ENCODE measurements at regions not wholly inside any gene's neighbourhood (a gene's known extent, or its start where the extent isn't known, plus 50 kb on each side); places are given as distances from the start of the nearest gene placed in this dataset.

DNA sequence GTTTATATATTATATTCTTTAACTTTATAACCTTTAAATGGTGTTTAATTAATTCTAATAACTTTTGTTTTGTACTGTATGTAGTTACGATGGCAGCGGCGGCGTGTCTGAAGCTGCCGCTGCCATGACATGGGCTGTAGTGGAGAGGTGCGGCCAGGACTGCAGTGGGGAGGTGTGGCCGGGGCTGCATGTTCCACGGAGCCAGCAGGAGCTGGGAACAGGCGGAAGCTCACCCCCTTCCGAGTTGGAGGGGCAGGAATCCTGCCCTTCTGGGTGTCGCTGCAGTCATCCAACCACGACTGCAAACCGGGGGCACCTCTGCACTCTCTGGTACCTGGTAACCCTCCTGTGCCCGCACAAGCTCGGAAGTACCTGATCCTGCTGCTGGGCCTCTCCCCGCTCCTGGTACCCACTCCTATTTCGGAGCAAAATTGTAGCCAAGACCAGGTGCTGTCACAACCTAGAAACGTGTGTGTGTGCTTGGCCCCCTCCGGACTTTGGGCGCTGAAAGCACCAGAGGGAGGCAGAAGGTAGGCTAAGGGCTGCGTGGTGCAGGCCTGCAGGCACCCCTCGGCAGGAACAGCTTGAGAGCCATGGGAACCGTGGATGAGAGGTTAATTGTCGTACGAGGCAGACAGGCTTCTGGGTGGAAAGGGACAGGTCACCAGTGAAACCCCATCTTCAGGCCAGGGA is 1329.7 kb upstream of the SLC39A10 start:
- no peak for DNase-seq (ENCODE audit: low read depth)
- no peak overlapping the region for H3K4me3 ChIP-seq (ENCODE audit: low read depth, low read length)

DNA sequence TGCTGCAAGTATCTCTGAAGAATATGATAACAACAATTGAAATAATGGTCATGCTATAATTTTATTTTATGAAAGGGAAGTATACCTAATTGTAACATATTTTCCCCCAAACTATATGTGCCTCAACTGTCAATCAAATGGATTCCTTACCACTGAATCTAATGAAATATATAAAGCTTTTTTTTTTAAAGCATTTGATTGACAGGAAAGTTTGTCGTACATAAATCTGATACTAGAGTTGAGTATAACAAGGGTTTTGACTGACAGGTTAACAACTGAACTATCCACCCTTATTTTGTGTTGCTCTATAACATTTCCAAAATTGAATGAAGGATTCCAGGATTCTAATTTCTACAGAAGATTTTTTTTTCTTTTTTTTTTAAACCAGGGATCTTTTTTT is 1333.3 kb upstream of the SLC39A10 start:
- no peak for TF ChIP-seq CTCF (IDR thresholded peaks at IDR 0.05; ENCODE audit: insufficient read depth, low read length)
- no peak overlapping the region for H3K4me3 ChIP-seq (ENCODE audit: low read depth, low read length)
- no peak for DNase-seq (ENCODE audit: low read depth)

More for the DNA sequence above, 1329.7 kb upstream of the SLC39A10 start:
- no peak for TF ChIP-seq CTCF (IDR thresholded peaks at IDR 0.05; ENCODE audit: insufficient read depth, low read length)

GRCh38 chr2:194320520-194320919 is 1336.5 kb upstream of the SLC39A10 start:
- no peak overlapping the region for H3K4me3 ChIP-seq (ENCODE audit: low read depth, low read length)
- TF ChIP-seq CTCF (IDR thresholded peaks at IDR 0.05; ENCODE audit: insufficient read depth, low read length) = no peak
- DNase-seq (ENCODE audit: low read depth) = no peak

DNA sequence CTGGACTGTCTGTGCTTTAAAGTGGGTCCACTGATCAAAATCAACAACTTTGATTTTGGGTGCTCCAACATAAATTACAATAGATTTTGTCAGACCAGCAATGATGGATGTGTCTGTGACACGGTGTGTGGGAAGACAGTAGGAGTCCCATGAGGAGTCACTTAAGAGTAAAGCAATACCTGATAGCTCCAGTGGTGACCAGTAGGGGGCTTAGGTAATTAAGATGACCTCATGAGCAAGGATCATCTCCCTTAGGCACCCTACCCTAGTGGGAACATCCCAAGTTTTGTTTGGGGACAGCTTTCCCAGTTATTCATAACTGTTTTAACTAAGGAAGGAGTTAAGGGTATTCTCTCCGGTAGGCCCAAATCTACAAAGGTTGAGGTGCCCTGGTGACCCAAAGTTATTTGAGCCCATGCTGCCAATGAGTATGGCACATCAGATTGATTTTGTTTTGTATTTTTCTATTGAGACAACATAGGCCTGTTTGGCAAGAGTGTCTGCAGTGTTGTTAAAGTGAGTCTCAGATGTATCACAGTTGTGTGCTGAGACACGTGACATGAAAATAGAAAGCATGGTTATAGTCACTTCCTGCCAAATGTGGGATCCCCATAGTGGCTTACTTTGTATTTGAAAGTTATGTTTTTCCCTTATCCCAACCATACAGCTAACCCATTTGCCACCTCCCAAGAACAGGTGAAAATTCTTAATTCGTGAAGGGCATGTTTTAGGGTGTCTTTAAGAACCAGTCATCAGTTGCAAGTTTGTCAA is 1337.6 kb upstream of the SLC39A10 start:
- no peak for DNase-seq (ENCODE audit: low read depth)
- no peak for TF ChIP-seq CTCF (IDR thresholded peaks at IDR 0.05; ENCODE audit: insufficient read depth, low read length)
- H3K4me3 ChIP-seq (ENCODE audit: low read depth, low read length) = no peak overlapping the region

GRCh38 chr2:194314042-194314441 is 1343.0 kb upstream of the SLC39A10 start:
- no peak for DNase-seq (ENCODE audit: low read depth)
- TF ChIP-seq CTCF (IDR thresholded peaks at IDR 0.05; ENCODE audit: insufficient read depth, low read length) = no peak
- H3K4me3 ChIP-seq (ENCODE audit: low read depth, low read length) = no peak overlapping the region

DNA sequence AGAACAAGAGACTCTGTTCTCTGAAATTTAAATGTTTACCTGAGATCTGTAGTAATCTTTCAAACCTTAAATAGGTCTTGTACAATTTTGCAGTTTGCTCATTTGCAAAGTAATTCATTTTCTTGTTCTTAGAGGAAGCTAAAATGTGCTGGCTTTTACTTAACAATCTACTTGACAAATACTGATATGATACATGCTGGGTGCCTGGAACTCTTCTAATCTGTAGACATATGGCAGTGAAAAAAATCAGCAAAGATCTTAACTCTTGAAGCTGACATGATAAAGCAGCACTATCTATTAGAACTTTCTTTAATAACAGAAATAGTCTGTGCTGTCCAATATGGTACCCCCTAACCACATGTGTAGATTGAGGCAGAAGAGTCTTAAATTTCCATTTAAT is 1352.8 kb upstream of the SLC39A10 start:
- TF ChIP-seq CTCF (IDR thresholded peaks at IDR 0.05; ENCODE audit: insufficient read depth, low read length) = no peak
- H3K4me3 ChIP-seq (ENCODE audit: low read depth, low read length) = no peak overlapping the region
- DNase-seq (ENCODE audit: low read depth) = no peak

Data from fibroblast of the aortic adventitia (primary cell).